Duodenal mucosa (tissue), 2 donors: ENCODE measurements at regions not wholly inside any gene's neighbourhood (a gene's known extent, or its start where the extent isn't known, plus 50 kb on each side); places are given as distances from the start of the nearest gene placed in this dataset.

Source experiments
- H3K27ac ChIP-seq: one replicate; pipeline ENCODE4 v1.7.0; 2013; ENCODE audit warnings: low read depth, low read length
- H3K27me3 ChIP-seq, 2 donors: one replicate each; pipeline ENCODE4 v1.7.0; 2013; ENCODE audit warnings: low read length in 2 of 2, control low read depth in 1 of 2; ENCODE audit not compliant: insufficient read depth in 2 of 2, control insufficient read depth in 1 of 2
- H3K36me3 ChIP-seq, 2 donors: one replicate each; pipeline ENCODE4 v1.7.0; 2013; ENCODE audit warnings: low read length in 2 of 2, control low read depth in 1 of 2; ENCODE audit not compliant: insufficient read depth in 2 of 2, control insufficient read depth in 1 of 2
- H3K4me1 ChIP-seq, 2 donors: one replicate each; pipeline ENCODE4 v1.7.0; 2013; ENCODE audit warnings: low read length in 2 of 2, control low read depth in 1 of 2; ENCODE audit not compliant: insufficient read depth in 2 of 2, control insufficient read depth in 1 of 2
- H3K4me3 ChIP-seq, 2 donors: one replicate each; pipeline ENCODE4 v1.7.0; 2013; ENCODE audit warnings: low read length in 2 of 2, low read depth in 1 of 2
- H3K9ac ChIP-seq, 2 donors: one replicate each; pipeline ENCODE4 v1.7.0; 2013; ENCODE audit warnings: low read length in 2 of 2, low read depth in 1 of 2
- H3K9me3 ChIP-seq, 2 donors: one replicate each; pipeline ENCODE4 v1.7.0; 2013; ENCODE audit warnings: low read length in 2 of 2, control low read depth in 1 of 2; ENCODE audit not compliant: control insufficient read depth in 1 of 2

- Histone ChIP-seq H3K9ac (no peak overlapping the region), H3K4me3 (no peak overlapping the region), H3K4me1 (no peaks in the 10 kb centered on the region), H3K9me3 (no peaks in the 10 kb centered on the region), H3K27ac (no peak overlapping the region), H3K36me3 (no peaks in the 10 kb centered on the region), H3K27me3 (no peaks in the 10 kb centered on the region)
Observed at GRCh38 chr10:89940076-89940475, 238.7 kb downstream of the KIF20B start.

- no peaks in the 10 kb centered on the region for H3K4me1 ChIP-seq
Observed at GRCh38 chr10:89942217-89942616, 240.8 kb downstream of the KIF20B start.

GRCh38 chr10:89944138-89944537 lies 242.7 kb downstream of the KIF20B start:
- H3K4me1 ChIP-seq = no peaks in the 10 kb centered on the region
- no peaks in the 10 kb centered on the region for H3K27me3 ChIP-seq
- H3K9ac ChIP-seq = no peak overlapping the region
- no peaks in the 10 kb centered on the region for H3K9me3 ChIP-seq
- H3K36me3 ChIP-seq = no peaks in the 10 kb centered on the region
- H3K27ac ChIP-seq = no peak overlapping the region
- H3K4me3 ChIP-seq = no peak overlapping the region

More at GRCh38 chr10:89942217-89942616, 240.8 kb downstream of the KIF20B start:
- no peak overlapping the region for H3K27ac ChIP-seq
- H3K27me3 ChIP-seq = no peaks in the 10 kb centered on the region
- H3K4me3 ChIP-seq = no peak overlapping the region
- no peak overlapping the region for H3K9ac ChIP-seq
- H3K36me3 ChIP-seq = no peaks in the 10 kb centered on the region
- no peaks in the 10 kb centered on the region for H3K9me3 ChIP-seq

- Histone ChIP-seq H3K9ac (no peak overlapping the region), H3K4me3 (peak overlapping the region in 1 of 2 donors; percentile 2), H3K9me3 (no peaks in the 10 kb centered on the region), H3K27me3 (no peaks in the 10 kb centered on the region), H3K36me3 (no peaks in the 10 kb centered on the region), H3K27ac (no peak overlapping the region), H3K4me1 (no peaks in the 10 kb centered on the region)
Observed at GRCh38 chr10:89946106-89946505, 244.7 kb downstream of the KIF20B start.

GRCh38 chr10:89949496-89949895 lies 248.1 kb downstream of the KIF20B start:
- H3K27me3 ChIP-seq = no peaks in the 10 kb centered on the region
- no peak overlapping the region for H3K9ac ChIP-seq

GRCh38 chr10:89952325-89952724 lies 250.9 kb downstream of the KIF20B start:
- no peak overlapping the region for H3K4me3 ChIP-seq

More at GRCh38 chr10:89949496-89949895, 248.1 kb downstream of the KIF20B start:
- H3K4me3 ChIP-seq = no peak overlapping the region
- no peak overlapping the region for H3K27ac ChIP-seq
- no peaks in the 10 kb centered on the region for H3K9me3 ChIP-seq
- no peaks in the 10 kb centered on the region for H3K36me3 ChIP-seq
- no peaks in the 10 kb centered on the region for H3K4me1 ChIP-seq

GRCh38 chr10:89952751-89953150 lies 251.4 kb downstream of the KIF20B start:
- Histone ChIP-seq H3K27ac (no peak overlapping the region), H3K27me3 (no peaks in the 10 kb centered on the region), H3K9me3 (no peaks in the 10 kb centered on the region), H3K36me3 (no peaks in the 10 kb centered on the region), H3K9ac (no peak overlapping the region), H3K4me3 (no peak overlapping the region), H3K4me1 (no peaks in the 10 kb centered on the region)

More at GRCh38 chr10:89952325-89952724, 250.9 kb downstream of the KIF20B start:
- Histone ChIP-seq H3K27ac (no peak overlapping the region), H3K27me3 (no peaks in the 10 kb centered on the region), H3K4me1 (no peaks in the 10 kb centered on the region), H3K36me3 (no peaks in the 10 kb centered on the region), H3K9me3 (no peaks in the 10 kb centered on the region), H3K9ac (no peak overlapping the region)

- no peak overlapping the region for H3K27ac ChIP-seq
- no peak overlapping the region for H3K4me3 ChIP-seq
- H3K36me3 ChIP-seq = no peaks in the 10 kb centered on the region
- no peaks in the 10 kb centered on the region for H3K9me3 ChIP-seq
- H3K9ac ChIP-seq = no peak overlapping the region
- H3K4me1 ChIP-seq = no peaks in the 10 kb centered on the region
- H3K27me3 ChIP-seq = no peaks in the 10 kb centered on the region
Observed at GRCh38 chr10:89954061-89954460, 252.7 kb downstream of the KIF20B start.

GRCh38 chr10:89954787-89955566 lies 253.6 kb downstream of the KIF20B start:
- H3K9ac ChIP-seq = no peak overlapping the region
- H3K9me3 ChIP-seq = no peaks in the 10 kb centered on the region
- H3K27ac ChIP-seq = no peak overlapping the region
- H3K4me1 ChIP-seq = no peaks in the 10 kb centered on the region
- no peaks in the 10 kb centered on the region for H3K36me3 ChIP-seq
- H3K4me3 ChIP-seq = no peak overlapping the region
- H3K27me3 ChIP-seq = no peaks in the 10 kb centered on the region

GRCh38 chr10:89959433-89960110 lies 258.2 kb downstream of the KIF20B start:
- no peaks in the 10 kb centered on the region for H3K36me3 ChIP-seq
- H3K9me3 ChIP-seq = no peaks in the 10 kb centered on the region
- no peaks in the 10 kb centered on the region for H3K4me1 ChIP-seq
- no peak overlapping the region for H3K9ac ChIP-seq
- no peaks in the 10 kb centered on the region for H3K27me3 ChIP-seq
- H3K27ac ChIP-seq = no peak overlapping the region
- H3K4me3 ChIP-seq = no peak overlapping the region
